AG09309 (cell line): ENCODE measurements at regions not wholly inside any gene's neighbourhood (a gene's known extent, or its start where the extent isn't known, plus 50 kb on each side); places are given as distances from the start of the nearest gene placed in this dataset.

Experiments used
- DNase-seq: peaks from one replicate; pipeline ENCODE4 v3.0.0-alpha.2; 2010; ENCODE audit warnings: low read depth
- H3K4me3 ChIP-seq: 2 replicates; pipeline ENCODE4 v1.5.1; 2011; ENCODE audit warnings: mild to moderate bottlenecking, low read depth, low read length, moderate library complexity; ENCODE audit not compliant: control insufficient read depth
- TF ChIP-seq, protein P1 (sequence below): IDR thresholded peaks from 2 replicates; pipeline ENCODE4 v1.5.1; 2011; ENCODE audit warnings: mild to moderate bottlenecking, low read depth, low read length, inconsistent platforms; ENCODE audit not compliant: insufficient read depth, control insufficient read depth; ENCODE audit errors: missing control alignments

DNA sequence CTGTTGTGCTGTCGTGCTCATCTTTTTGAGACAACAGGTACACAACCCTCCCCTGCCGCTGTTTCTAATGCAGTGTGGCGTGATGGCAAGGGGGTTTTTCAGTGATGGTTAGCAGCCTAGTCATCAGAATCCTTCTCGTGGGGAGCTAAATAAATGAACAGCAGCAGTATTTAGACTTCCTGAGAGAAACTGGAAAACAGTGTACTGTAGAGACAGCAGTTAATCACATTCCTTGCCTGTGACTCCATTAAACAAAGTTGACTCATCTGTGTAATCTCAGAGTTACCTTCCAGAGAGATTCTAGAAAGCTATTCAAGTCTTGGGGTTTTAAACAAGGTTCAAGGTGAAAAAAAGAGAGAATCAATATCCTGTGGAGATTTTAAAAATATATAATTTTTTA lies 1753.2 kb upstream of the PCDH7 start:
- no peak overlapping the region for H3K4me3 ChIP-seq
- peak; percentile 24 for DNase-seq
- TF ChIP-seq, protein P1, sequence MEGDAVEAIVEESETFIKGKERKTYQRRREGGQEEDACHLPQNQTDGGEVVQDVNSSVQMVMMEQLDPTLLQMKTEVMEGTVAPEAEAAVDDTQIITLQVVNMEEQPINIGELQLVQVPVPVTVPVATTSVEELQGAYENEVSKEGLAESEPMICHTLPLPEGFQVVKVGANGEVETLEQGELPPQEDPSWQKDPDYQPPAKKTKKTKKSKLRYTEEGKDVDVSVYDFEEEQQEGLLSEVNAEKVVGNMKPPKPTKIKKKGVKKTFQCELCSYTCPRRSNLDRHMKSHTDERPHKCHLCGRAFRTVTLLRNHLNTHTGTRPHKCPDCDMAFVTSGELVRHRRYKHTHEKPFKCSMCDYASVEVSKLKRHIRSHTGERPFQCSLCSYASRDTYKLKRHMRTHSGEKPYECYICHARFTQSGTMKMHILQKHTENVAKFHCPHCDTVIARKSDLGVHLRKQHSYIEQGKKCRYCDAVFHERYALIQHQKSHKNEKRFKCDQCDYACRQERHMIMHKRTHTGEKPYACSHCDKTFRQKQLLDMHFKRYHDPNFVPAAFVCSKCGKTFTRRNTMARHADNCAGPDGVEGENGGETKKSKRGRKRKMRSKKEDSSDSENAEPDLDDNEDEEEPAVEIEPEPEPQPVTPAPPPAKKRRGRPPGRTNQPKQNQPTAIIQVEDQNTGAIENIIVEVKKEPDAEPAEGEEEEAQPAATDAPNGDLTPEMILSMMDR = no peak

DNA sequence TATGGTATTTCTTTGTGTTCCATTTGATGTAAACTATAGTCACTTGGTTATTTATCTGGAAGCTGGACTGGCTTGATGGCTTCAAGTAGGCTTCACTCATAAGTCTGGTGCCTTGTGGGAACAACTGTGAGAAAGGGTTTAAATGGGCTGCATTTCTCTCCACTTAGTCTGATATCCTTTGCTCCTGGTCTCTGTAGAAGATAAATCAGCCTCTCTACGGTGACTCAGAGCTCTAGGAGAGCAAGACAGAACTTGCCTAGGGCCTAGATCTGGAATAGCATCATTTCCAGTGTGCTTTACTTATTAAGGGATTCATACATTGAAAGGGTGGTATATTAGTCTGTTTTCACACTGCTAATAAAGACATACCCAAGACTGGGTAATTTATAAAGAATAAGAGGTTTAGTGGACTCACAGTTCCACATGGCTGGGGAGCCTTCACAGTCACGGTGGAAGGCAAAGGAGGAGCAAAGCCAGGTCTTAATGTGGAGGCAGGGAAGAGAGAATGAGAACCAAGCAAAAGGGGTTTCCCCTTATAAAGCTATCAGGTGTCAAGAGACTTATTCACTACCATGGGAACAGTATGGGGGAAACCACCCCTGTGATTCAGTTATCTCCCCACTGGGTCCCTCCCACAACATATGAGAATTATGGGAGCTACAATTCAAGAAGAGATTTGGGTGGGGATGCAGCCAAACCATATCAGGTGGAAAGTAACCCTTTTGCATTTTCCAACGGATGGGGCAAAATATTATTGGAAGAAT lies 1746.4 kb upstream of the PCDH7 start:
- no peak overlapping the region for H3K4me3 ChIP-seq
- no peak for DNase-seq
- TF ChIP-seq, protein P1 = no peak

DNA sequence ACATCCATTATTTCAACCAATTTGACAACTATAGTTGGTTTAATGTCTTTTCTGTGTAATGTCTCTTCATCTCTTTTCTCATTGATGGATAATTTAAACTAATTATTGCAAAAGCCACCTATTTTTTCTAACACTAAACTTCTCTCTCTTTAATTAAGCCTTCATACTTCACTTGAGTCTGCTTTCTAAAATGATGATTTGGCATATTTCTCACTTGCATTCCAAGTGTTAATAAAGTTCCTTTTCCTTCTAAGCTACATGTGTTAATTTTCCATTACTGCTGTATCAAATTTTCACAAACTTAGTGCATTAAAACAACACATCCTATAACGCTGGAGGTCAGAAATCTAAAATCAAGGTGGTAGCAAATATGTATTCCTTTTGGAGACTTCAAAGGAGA lies 1743.8 kb upstream of the PCDH7 start:
- DNase-seq = no peak
- TF ChIP-seq, protein P1 = no peak
- H3K4me3 ChIP-seq = no peak overlapping the region

DNA sequence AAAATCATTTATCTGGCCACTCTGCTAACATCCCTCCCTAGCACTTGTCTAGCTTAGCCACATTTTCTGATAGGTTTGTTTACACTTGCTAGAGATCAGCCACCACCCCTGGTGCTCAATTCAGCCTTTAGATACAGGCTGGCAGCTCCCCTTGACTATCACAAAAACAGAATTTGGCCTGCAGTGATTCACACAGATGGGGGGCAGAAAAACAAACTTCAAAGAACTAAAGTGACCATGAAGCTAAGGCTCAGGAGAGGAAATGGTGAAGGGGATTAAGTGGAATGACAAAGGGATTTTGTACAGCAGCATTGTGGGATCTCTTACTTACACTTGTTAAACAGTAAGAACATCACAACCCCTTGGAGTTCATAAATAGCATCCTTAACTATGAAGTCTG lies 1718.0 kb upstream of the PCDH7 start:
- DNase-seq = no peak
- H3K4me3 ChIP-seq = no peak overlapping the region
- TF ChIP-seq, protein P1 = no peak

DNA sequence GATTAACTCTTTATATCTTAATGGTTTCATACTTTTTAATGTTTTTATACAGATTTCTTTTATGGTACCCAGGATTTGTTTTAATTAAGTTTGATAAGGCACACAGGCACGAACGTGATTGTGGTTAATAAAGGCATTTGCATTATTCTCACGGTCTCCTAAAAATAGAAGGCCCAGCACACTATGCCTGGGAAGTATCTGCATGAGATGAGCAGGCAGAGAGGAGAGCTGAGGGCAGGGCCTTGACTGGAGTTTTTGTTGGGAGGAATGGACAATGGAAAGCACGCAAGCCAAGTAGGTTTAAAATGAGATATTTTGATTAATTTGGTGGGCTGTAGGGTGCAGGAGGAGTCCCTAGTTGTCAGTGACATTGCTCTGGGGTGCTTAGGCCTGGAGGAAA lies 1714.3 kb upstream of the PCDH7 start:
- TF ChIP-seq, protein P1 = no peak
- DNase-seq = no peak
- no peak overlapping the region for H3K4me3 ChIP-seq

DNA sequence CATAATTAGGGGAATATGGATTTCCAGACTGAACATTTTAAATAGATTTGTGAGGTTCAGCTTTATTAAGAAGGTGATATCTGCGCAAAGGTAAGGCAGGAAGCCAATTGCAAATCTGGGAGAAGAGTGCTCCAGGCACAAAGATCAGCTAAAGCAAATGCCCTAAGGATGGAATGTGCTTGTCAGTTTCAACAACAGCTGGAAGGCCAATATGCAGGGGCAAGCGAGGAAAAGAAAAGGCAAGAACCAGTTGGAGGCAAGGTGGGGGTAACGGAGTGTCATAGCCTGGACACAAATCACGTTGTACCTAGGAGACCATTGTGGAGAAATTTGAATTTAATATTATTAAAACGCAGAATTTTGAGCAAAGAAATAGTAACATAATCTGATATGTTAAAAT lies 1710.3 kb upstream of the PCDH7 start:
- TF ChIP-seq, protein P1 = no peak

More for the DNA sequence above, 1710.3 kb upstream of the PCDH7 start:
- no peak for DNase-seq
- no peak overlapping the region for H3K4me3 ChIP-seq
